HG02852 (cell line): ENCODE measurements at regions not wholly inside any gene's neighbourhood (a gene's known extent, or its start where the extent isn't known, plus 50 kb on each side); places are given as distances from the start of the nearest gene placed in this dataset.

Experiments
- ATAC-seq: cut with Tn5 transposase; IDR thresholded peaks from one replicate; pipeline ENCODE4 v1.9.1; 2021; ENCODE audit warnings: mild to moderate bottlenecking, moderate library complexity; ENCODE audit not compliant: unreplicated experiment

GRCh38 chr3:3280396-3280795, 100.9 kb upstream of the CRBN start:
- ATAC-seq: no peak

- ATAC-seq: no peak
These were observed 98.6 kb upstream of the CRBN start for GRCh38 chr3:3278073-3278472.

- no peak for ATAC-seq
These were observed 97.1 kb upstream of the CRBN start for GRCh38 chr3:3276630-3277029.

- ATAC-seq: no peak
These were observed 85.3 kb upstream of the CRBN start for GRCh38 chr3:3264796-3265195.

- peak; percentile 73 for ATAC-seq
These were observed 81.4 kb upstream of the CRBN start for GRCh38 chr3:3260870-3261269.

GRCh38 chr3:3259181-3259580, 79.7 kb upstream of the CRBN start:
- no peak for ATAC-seq

- no peak for ATAC-seq
These were observed 78.8 kb upstream of the CRBN start for GRCh38 chr3:3258281-3258680.

- no peak for ATAC-seq
These were observed 62.1 kb upstream of the CRBN start for GRCh38 chr3:3241596-3241995.

GRCh38 chr3:3240986-3241385, 61.5 kb upstream of the CRBN start:
- no peak for ATAC-seq

GRCh38 chr3:3237979-3238378, 58.5 kb upstream of the CRBN start:
- no peak for ATAC-seq

- ATAC-seq: no peak
These were observed 52.8 kb upstream of the CRBN start for GRCh38 chr3:3232251-3232650.
